K562 (cell line): ENCODE measurements at regions not wholly inside any gene's neighbourhood (a gene's known extent, or its start where the extent isn't known, plus 50 kb on each side); places are given as distances from the start of the nearest gene placed in this dataset.

ENCODE experiments used
- ATAC-seq: fragments of 200-7000 bp; cut with Tn5 transposase; 3 replicates; pipeline ENCODE4 v1.9.1; 2020; ENCODE audit warnings: moderate library complexity
- BruUV-seq: library from RNA; stranded (reverse); fragments of 400-500 nt; replicated peaks from 2 replicates; lab custom pipeline; 2021; lab: Mats Ljungman, UMichigan
- CTCF ChIA-PET: fragments of 300-600 bp; formaldehyde crosslinking; extraction: SDS; loops from one replicate; lab custom pipeline; 2021; ENCODE audit warnings: low intra/inter-chr PET ratio; lab: Yijun Ruan, JAX
- POLR2A ChIA-PET: fragments of 300-600, 350-650 bp; sonication (Branson Sonifier 250); formaldehyde crosslinking; extraction: SDS; loops from one replicate; lab custom pipeline; 2021; ENCODE audit warnings: antibody characterized with exemption, inconsistent platforms; lab: Yijun Ruan, JAX
- DNase-seq, 4 experiments: peaks; one replicate each; pipeline versions ENCODE4 v3.0.0 to v3.0.0-alpha.2; 2011 to 2018; ENCODE audit warnings: low spot score in 3 of 4, mixed read lengths in 3 of 4; ENCODE audit errors: extremely low read depth in 1 of 4
- FAIRE-seq: peaks from 2 replicates; lab custom pipeline; 2011; peaks lifted over from hg19 to GRCh38; lab: Jason Lieb, UNC
- H2AFZ ChIP-seq: 2 replicates; pipeline ENCODE4 v1.6.0; 2011; ENCODE audit warnings: low read depth, low read length, control low read depth, inconsistent platforms
- H3K27ac ChIP-seq: fragments of 200-600 bp; 3 replicates; pipeline ENCODE4 v1.8.0; 2011; ENCODE audit warnings: low read depth, mild to moderate bottlenecking, control low read depth, inconsistent platforms, low read length, moderate library complexity, mixed read lengths; ENCODE audit errors: extremely low read depth
- H3K27me3 ChIP-seq, 2 experiments: fragments of 300-600 bp in 1 of 2; 2 replicates in 1 of 2; 3 replicates in 1 of 2; pipeline versions ENCODE4 v1.6.0 to v1.8.0; 2011; ENCODE audit warnings: inconsistent platforms in 2 of 2, low read length in 2 of 2, mild to moderate bottlenecking in 1 of 2, mixed read lengths in 1 of 2, moderate library complexity in 1 of 2; ENCODE audit not compliant: control insufficient read depth in 2 of 2, insufficient read depth in 2 of 2
- H3K36me3 ChIP-seq: fragments of 300-600 bp; 3 replicates; pipeline ENCODE4 v1.8.0; 2011; ENCODE audit warnings: mild to moderate bottlenecking, low read length, inconsistent platforms; ENCODE audit not compliant: control insufficient read depth, insufficient read depth
- H3K4me1 ChIP-seq, 2 experiments: fragments of 200-600 bp in 1 of 2; replicated peaks in 1 of 2; 2 replicates in 1 of 2; 3 replicates in 1 of 2; pipeline versions ENCODE4 v1.5.1 to v1.8.0; 2011; ENCODE audit warnings: inconsistent platforms in 2 of 2, low read length in 2 of 2, mild to moderate bottlenecking in 1 of 2, mixed read lengths in 1 of 2, moderate library complexity in 1 of 2; ENCODE audit not compliant: control insufficient read depth in 2 of 2, insufficient read depth in 2 of 2
- H3K4me2 ChIP-seq: 2 replicates; pipeline ENCODE4 v1.6.1; 2011; ENCODE audit warnings: low read length, control low read depth, inconsistent platforms, mixed read lengths; ENCODE audit not compliant: insufficient read depth
- H3K4me3 ChIP-seq: fragments of 200-600 bp; sonication (generic), shearing (Covaris generic); 2 replicates; pipeline ENCODE4 v1.5.1; 2016; ENCODE audit warnings: control low read depth, inconsistent platforms
- H3K79me2 ChIP-seq: fragments of 200-600 bp; 3 replicates; pipeline ENCODE4 v1.8.0; 2011; ENCODE audit warnings: low read length, inconsistent platforms; ENCODE audit not compliant: control insufficient read depth, insufficient read depth
- H3K9ac ChIP-seq, 2 experiments: 2 replicates each; pipeline versions ENCODE4 v1.6.0 to v1.6.1; 2011; ENCODE audit warnings: low read depth in 2 of 2, low read length in 2 of 2, control low read depth in 1 of 2, inconsistent platforms in 1 of 2, mild to moderate bottlenecking in 1 of 2, mixed read lengths in 1 of 2; ENCODE audit not compliant: insufficient read depth in 1 of 2
- H3K9me1 ChIP-seq: one replicate; pipeline ENCODE4 v1.6.0; 2011; ENCODE audit warnings: inconsistent platforms, mild to moderate bottlenecking, low read length, moderate library complexity; ENCODE audit not compliant: control insufficient read depth, insufficient read depth
- H3K9me3 ChIP-seq: replicated peaks from 2 replicates; pipeline ENCODE4 v1.5.1; 2011; ENCODE audit warnings: low read depth, low read length, inconsistent platforms; ENCODE audit not compliant: control insufficient read depth, insufficient read depth
- H4K20me1 ChIP-seq: replicated peaks from 2 replicates; pipeline ENCODE4 v1.6.1; 2011; ENCODE audit warnings: low read length, inconsistent platforms, mixed read lengths; ENCODE audit not compliant: control insufficient read depth, insufficient read depth
- ELF1 ChIP-seq: fragments of 200-800 bp; sonication (Bioruptor generic); IDR thresholded peaks from 2 replicates; pipeline ENCODE4 v1.6.1; 2016; ENCODE audit warnings: missing genetic modification characterization, missing compliant biosample characterization
- KAT8 ChIP-seq: fragments of 450-650 bp; IDR thresholded peaks from 2 replicates; pipeline ENCODE4 v1.6.1; 2016; ENCODE audit warnings: low read depth, mild to moderate bottlenecking
- NR3C1 ChIP-seq: sonication (generic); formaldehyde crosslinking; IDR thresholded peaks from 2 replicates; pipeline ENCODE4 v1.8.1; 2022; ENCODE audit warnings: missing genetic modification reagents
- POLR2G ChIP-seq: fragments of 200-400 bp; formaldehyde crosslinking; IDR thresholded peaks from 2 replicates; pipeline ENCODE4 v1.6.1; 2017; ENCODE audit warnings: low read depth, mild to moderate bottlenecking, antibody characterized with exemption, low read length, moderate library complexity
- WGBS: fragments of 100-300 bp; shearing (Covaris generic); methylation state at CpG from one replicate; pipeline ENCODE4 v1.1.6; 2016; ENCODE audit warnings: low coverage, mixed read lengths; ENCODE audit not compliant: insufficient coverage; ENCODE audit errors: missing lambda C conversion rate; 5-methylcytosine and 5-hydroxymethylcytosine counted together
- in situ Hi-C: fragments of 300-500 bp; cut with MboI; formaldehyde crosslinking; loops from 4 replicates; pipeline ENCODE4 v1.15.0; 2018; ENCODE audit warnings: inconsistent platforms, mixed read lengths
- intact Hi-C: fragments of 100-400 bp; cut with micrococcal nuclease; formaldehyde crosslinking; loops from 2 replicates; pipeline ENCODE4 v1.14.2; 2022
- TF ChIP-seq, protein P1 (sequence below): sonication (generic); formaldehyde crosslinking; IDR thresholded peaks from 2 replicates; pipeline ENCODE4 v1.8.0; 2022; ENCODE audit warnings: missing genetic modification reagents, mild to moderate bottlenecking, borderline replicate concordance
- TF ChIP-seq, protein P2 (sequence below): fragments of 450-650 bp; IDR thresholded peaks from 2 replicates; pipeline ENCODE4 v1.6.1; 2016

DNA sequence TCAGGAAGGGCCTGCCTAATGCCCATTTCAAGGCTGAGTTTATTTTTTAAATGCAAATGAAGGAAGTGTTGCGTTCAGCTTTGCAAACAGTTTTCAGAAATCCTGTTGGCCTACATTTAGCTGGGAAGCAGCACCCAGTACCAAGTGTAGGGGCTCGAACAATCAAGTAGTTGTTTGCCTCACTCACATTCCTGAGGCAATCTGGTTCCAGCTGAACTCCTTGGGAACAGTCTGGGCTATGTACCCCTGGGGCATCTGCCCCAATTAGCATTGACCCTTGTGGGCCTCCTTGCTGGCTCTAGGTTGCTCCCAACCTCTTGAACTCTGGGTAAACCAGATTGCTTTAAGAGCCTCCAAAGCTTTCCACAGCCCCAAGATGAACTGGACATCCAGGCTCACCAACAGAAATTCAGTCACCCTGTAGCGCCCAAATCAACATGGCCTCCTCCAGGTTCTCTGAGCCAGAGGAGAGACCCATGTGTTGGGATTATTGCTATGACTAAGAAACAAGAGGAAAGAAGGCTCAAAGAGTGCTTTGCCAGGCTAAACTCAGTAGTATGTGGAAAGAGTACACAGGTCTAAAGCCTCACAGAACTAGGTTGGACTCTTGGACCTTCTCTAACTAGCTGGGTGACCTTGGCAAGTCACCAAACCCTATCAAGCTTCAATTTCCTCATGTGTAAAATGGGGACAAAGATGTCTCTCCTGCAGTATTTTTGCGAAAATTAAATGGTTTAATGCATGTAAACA lies 532.7 kb downstream of the SOX2 start (continued):
- TF ChIP-seq POLR2G = no peak

DNA sequence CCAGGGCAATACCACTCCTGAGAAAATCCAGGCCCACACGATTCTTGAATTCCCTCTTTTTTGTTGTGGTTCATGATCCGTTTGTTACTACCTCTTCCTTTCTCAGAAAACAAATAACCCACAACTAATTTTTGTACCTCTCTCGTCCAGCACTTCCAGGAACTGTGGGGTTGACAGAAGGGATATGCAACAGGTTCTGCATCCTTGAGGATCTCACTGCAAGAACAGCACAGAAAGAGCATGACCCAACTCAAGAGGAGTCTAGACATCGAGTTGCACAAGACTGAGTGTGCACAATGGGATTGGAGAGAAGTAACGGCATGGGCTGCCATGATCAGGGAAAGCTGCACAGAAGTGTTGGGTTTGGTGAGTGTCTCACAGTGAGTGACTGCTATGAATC lies 533.3 kb downstream of the SOX2 start:
- no peaks in the 10 kb centered on the region for H4K20me1 ChIP-seq
- ATAC-seq (no peak), FAIRE-seq (no peak), DNase-seq (no peak)
- no peaks in the 10 kb centered on the region for H3K9me1 ChIP-seq
- H2AFZ ChIP-seq = no peak overlapping the region
- in situ Hi-C loops (no loop called here), intact Hi-C loops (loop anchor here (5.0 kb wide), 1 partner anchor 247 kb away; no protein-coding TSS in a partner anchor)
- 4% methylated on average over 5 of the region's 5 CpGs for WGBS
- BruUV-seq = no TSS peak
- H3K4me1 ChIP-seq = no peaks in the 10 kb centered on the region; a peak in 1 of 5 replicates
- H3K9me3 ChIP-seq = no peaks in the 10 kb centered on the region
- ChIA-PET CTCF (no interaction called here), POLR2A (no interaction called here)
- TF ChIP-seq, protein P1, sequence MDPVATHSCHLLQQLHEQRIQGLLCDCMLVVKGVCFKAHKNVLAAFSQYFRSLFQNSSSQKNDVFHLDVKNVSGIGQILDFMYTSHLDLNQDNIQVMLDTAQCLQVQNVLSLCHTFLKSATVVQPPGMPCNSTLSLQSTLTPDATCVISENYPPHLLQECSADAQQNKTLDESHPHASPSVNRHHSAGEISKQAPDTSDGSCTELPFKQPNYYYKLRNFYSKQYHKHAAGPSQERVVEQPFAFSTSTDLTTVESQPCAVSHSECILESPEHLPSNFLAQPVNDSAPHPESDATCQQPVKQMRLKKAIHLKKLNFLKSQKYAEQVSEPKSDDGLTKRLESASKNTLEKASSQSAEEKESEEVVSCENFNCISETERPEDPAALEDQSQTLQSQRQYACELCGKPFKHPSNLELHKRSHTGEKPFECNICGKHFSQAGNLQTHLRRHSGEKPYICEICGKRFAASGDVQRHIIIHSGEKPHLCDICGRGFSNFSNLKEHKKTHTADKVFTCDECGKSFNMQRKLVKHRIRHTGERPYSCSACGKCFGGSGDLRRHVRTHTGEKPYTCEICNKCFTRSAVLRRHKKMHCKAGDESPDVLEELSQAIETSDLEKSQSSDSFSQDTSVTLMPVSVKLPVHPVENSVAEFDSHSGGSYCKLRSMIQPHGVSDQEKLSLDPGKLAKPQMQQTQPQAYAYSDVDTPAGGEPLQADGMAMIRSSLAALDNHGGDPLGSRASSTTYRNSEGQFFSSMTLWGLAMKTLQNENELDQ (CRISPR knock-in tag) = no peak
- TF ChIP-seq, protein P2, sequence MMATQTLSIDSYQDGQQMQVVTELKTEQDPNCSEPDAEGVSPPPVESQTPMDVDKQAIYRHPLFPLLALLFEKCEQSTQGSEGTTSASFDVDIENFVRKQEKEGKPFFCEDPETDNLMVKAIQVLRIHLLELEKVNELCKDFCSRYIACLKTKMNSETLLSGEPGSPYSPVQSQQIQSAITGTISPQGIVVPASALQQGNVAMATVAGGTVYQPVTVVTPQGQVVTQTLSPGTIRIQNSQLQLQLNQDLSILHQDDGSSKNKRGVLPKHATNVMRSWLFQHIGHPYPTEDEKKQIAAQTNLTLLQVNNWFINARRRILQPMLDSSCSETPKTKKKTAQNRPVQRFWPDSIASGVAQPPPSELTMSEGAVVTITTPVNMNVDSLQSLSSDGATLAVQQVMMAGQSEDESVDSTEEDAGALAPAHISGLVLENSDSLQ = no peak
- TF ChIP-seq ELF1 (tag) (no peak), KAT8 (no peak), NR3C1 (no peak)
- no peaks in the 10 kb centered on the region for H3K27me3 ChIP-seq
- no peak overlapping the region for H3K27ac ChIP-seq
- H3K4me3 ChIP-seq = no peak overlapping the region
- no peak overlapping the region for H3K9ac ChIP-seq
- no peaks in the 10 kb centered on the region for H3K79me2 ChIP-seq
- no peaks in the 10 kb centered on the region for H3K36me3 ChIP-seq
- H3K4me2 ChIP-seq = no peak overlapping the region
